Erythroblast (primary cell): ENCODE measurements at regions not wholly inside any gene's neighbourhood (a gene's known extent, or its start where the extent isn't known, plus 50 kb on each side); places are given as distances from the start of the nearest gene placed in this dataset.

Experiments
- DNase-seq, 2 experiments: peaks; one replicate each; lab custom pipeline; 2025; lab: John Stamatoyannopoulos, UW
- GATA1 ChIP-seq: IDR thresholded peaks from 2 replicates; pipeline ENCODE4 v1.6.1; 2011; ENCODE audit warnings: low read depth, mild to moderate bottlenecking, control low read depth, low read length, moderate library complexity
- POLR2A ChIP-seq: IDR thresholded peaks from 2 replicates; pipeline ENCODE4 v1.6.1; 2011; ENCODE audit warnings: mild to moderate bottlenecking, low read length

GRCh38 chr7:145331076-145331475 is 495.2 kb upstream of the TPK1 start:
- DNase-seq: no peak
- no peak for TF ChIP-seq GATA1

GRCh38 chr7:145327646-145328045 is 491.8 kb upstream of the TPK1 start:
- DNase-seq: no peak
- TF ChIP-seq GATA1 (no peak), POLR2A (no peak)

GRCh38 chr7:145324081-145324480 is 488.2 kb upstream of the TPK1 start:
- no peak for DNase-seq
- TF ChIP-seq GATA1: no peak
- no peak for TF ChIP-seq POLR2A

- DNase-seq: no peak
- TF ChIP-seq GATA1: no peak
Observed at GRCh38 chr7:145313551-145313950, 477.7 kb upstream of the TPK1 start.

GRCh38 chr7:145293754-145294153 is 457.9 kb upstream of the TPK1 start:
- no peak for DNase-seq
- no peak for TF ChIP-seq GATA1

GRCh38 chr7:145293228-145293701 is 457.4 kb upstream of the TPK1 start:
- TF ChIP-seq GATA1 (no peak), POLR2A (no peak)

GRCh38 chr7:145289384-145289783 is 453.5 kb upstream of the TPK1 start:
- DNase-seq: no peak
- TF ChIP-seq POLR2A (no peak), GATA1 (no peak)

More at GRCh38 chr7:145293228-145293701, 457.4 kb upstream of the TPK1 start:
- no peak for DNase-seq

- TF ChIP-seq POLR2A: no peak
- no peak for TF ChIP-seq GATA1
- no peak for DNase-seq
Observed at GRCh38 chr7:145276118-145276517, 440.3 kb upstream of the TPK1 start.

GRCh38 chr7:145269418-145270161 is 433.7 kb upstream of the TPK1 start:
- TF ChIP-seq GATA1 (no peak), POLR2A (no peak)
- DNase-seq: no peak

- no peak for DNase-seq
- TF ChIP-seq GATA1 (no peak), POLR2A (no peak)
Observed at GRCh38 chr7:145265180-145265579, 429.3 kb upstream of the TPK1 start.

GRCh38 chr7:145263886-145264285 is 428.0 kb upstream of the TPK1 start:
- DNase-seq: no peak
- TF ChIP-seq POLR2A (no peak), GATA1 (no peak)

- TF ChIP-seq GATA1 (no peak), POLR2A (no peak)
- no peak for DNase-seq
Observed at GRCh38 chr7:145252031-145252430, 416.2 kb upstream of the TPK1 start.

- no peak for DNase-seq
- TF ChIP-seq GATA1 (no peak), POLR2A (no peak)
Observed at GRCh38 chr7:145224775-145225174, 388.9 kb upstream of the TPK1 start.

GRCh38 chr7:145219461-145219860 is 383.6 kb upstream of the TPK1 start:
- no peak for TF ChIP-seq GATA1
- TF ChIP-seq POLR2A: no peak
- no peak for DNase-seq

GRCh38 chr7:145216866-145217265 is 381.0 kb upstream of the TPK1 start:
- no peak for TF ChIP-seq POLR2A
- no peak for TF ChIP-seq GATA1
- no peak for DNase-seq

- TF ChIP-seq GATA1 (no peak), POLR2A (no peak)
- no peak for DNase-seq
Observed at GRCh38 chr7:145212050-145212449, 376.2 kb upstream of the TPK1 start.
